ENCODE measurements at regions not wholly inside any gene's neighbourhood (a gene's known extent, or its start where the extent isn't known, plus 50 kb on each side); places are given as distances from the start of the nearest gene placed in this dataset.

DNA sequence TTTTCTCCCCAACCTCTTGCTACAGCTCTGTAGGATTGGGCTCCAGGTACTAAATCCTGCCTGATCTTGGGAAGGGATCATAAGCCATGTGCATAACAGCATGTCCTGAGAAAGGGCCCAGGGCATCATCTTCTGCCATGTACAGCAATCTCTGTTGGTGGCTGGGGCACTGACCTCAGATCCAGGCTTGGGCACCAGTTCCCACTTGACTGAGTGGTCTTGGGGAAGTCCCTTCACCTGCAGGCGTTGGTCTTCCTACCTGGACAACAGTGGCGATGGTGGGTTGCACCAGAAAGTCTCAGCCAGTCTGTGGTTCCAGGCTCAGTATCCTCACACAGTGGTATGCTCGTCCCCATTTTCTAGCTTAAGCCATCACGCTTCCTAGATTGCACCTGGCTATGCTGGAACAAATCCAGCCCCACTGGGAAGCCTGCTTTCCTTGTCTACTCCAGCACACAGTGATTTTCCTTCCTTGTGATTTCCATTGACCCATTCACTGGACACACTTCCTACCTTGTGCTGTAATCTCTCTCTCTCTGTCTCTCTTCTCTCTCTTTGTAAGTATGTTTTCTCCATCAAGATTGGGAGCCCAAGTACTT, 121.7 kb upstream of the PITX1 start:
- no peak for DNase-seq
- no peaks in the 10 kb centered on the region for H3K36me3 ChIP-seq (ENCODE audit: control insufficient read depth in 1 of 2, insufficient read depth in 2 of 2, low read length in 2 of 2)
- no peaks in the 10 kb centered on the region for H3K27me3 ChIP-seq (ENCODE audit: insufficient read depth, low read length)
- no peak overlapping the region for H2AFZ ChIP-seq (ENCODE audit: insufficient read depth, low read length, poor library complexity)
- H3K4me1 ChIP-seq (ENCODE audit: control insufficient read depth in 1 of 2, insufficient read depth in 2 of 2, low read length in 2 of 2): no peaks in the 10 kb centered on the region
- H3K4me3 ChIP-seq (ENCODE audit: low read depth, low read length): no peak overlapping the region
- no peak overlapping the region for H3K9ac ChIP-seq (ENCODE audit: low read length)
- H4K91ac ChIP-seq (ENCODE audit: low read depth, low read length): no peak overlapping the region
- no peak overlapping the region for H3K4ac ChIP-seq (ENCODE audit: low read depth, low read length)
- no peaks in the 10 kb centered on the region for H3K79me1 ChIP-seq (ENCODE audit: low read length)
- H2BK5ac ChIP-seq (ENCODE audit: low read depth, low read length, poor library complexity): no peak overlapping the region
- no peaks in the 10 kb centered on the region for H3K79me2 ChIP-seq (ENCODE audit: control insufficient read depth, insufficient read depth, low read length, poor library complexity)
- no peak overlapping the region for H2AK5ac ChIP-seq (ENCODE audit: low read length)
- H3K9me3 ChIP-seq (ENCODE audit: insufficient read depth, low read depth, low read length): peaks cover 6% of the 10 kb centered on the region
- no CpG with 5 or more reads among the region's 4 CpGs for WGBS (ENCODE audit: extremely low coverage, insufficient coverage, insufficient read length)
- no peak overlapping the region for H2BK120ac ChIP-seq (ENCODE audit: insufficient read depth, low read length, poor library complexity)
- H2BK12ac ChIP-seq (ENCODE audit: low read length): no peak overlapping the region
- H3K27ac ChIP-seq (ENCODE audit: low read depth, low read length): no peak overlapping the region
- H4K12ac ChIP-seq (ENCODE audit: low read depth, low read length): no peak overlapping the region
- H4K8ac ChIP-seq (ENCODE audit: low read depth, low read length): no peak overlapping the region
- H3K14ac ChIP-seq (ENCODE audit: low read length): no peak overlapping the region
- no peak overlapping the region for H3K18ac ChIP-seq (ENCODE audit: low read length)
- no peak overlapping the region for H3K4me2 ChIP-seq (ENCODE audit: low read length)
- no peak overlapping the region for H3K23ac ChIP-seq (ENCODE audit: low read length)

DNA sequence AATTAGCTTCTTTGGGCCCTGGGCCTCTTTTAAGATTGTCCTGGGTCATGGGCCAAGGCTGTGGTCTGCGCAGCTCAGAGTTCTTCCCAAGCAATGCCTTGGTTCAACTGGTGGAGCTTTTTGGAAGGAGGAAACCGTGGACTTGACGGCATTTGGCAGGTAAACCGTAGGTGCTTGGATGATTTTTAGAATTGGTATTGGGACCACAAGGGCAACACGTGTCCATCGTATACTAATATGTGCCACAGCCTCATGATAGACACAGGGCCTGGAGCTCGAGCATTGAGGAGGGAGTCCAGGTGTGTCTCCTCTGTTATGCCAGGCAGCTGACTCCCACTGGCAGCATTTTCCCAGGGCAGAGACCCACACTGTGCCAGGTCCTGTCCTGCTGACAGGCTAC, 120.9 kb upstream of the PITX1 start:
- Histone ChIP-seq H3K79me1 (ENCODE audit: low read length) (no peaks in the 10 kb centered on the region), H3K79me2 (ENCODE audit: control insufficient read depth, insufficient read depth, low read length, poor library complexity) (no peaks in the 10 kb centered on the region), H3K36me3 (ENCODE audit: control insufficient read depth in 1 of 2, insufficient read depth in 2 of 2, low read length in 2 of 2) (no peaks in the 10 kb centered on the region), H2BK5ac (ENCODE audit: low read depth, low read length, poor library complexity) (no peak overlapping the region), H3K27me3 (ENCODE audit: insufficient read depth, low read length) (no peaks in the 10 kb centered on the region), H4K8ac (ENCODE audit: low read depth, low read length) (no peak overlapping the region), H3K9me3 (ENCODE audit: insufficient read depth, low read depth, low read length) (peaks cover 6% of the 10 kb centered on the region), H3K14ac (ENCODE audit: low read length) (no peak overlapping the region), H3K4me1 (ENCODE audit: control insufficient read depth in 1 of 2, insufficient read depth in 2 of 2, low read length in 2 of 2) (no peaks in the 10 kb centered on the region), H2AK5ac (ENCODE audit: low read length) (no peak overlapping the region), H2BK12ac (ENCODE audit: low read length) (no peak overlapping the region), H2AFZ (ENCODE audit: insufficient read depth, low read length, poor library complexity) (no peak overlapping the region), H3K4me3 (ENCODE audit: low read depth, low read length) (no peak overlapping the region), H2BK120ac (ENCODE audit: insufficient read depth, low read length, poor library complexity) (no peak overlapping the region), H3K4me2 (ENCODE audit: low read length) (no peak overlapping the region), H4K12ac (ENCODE audit: low read depth, low read length) (no peak overlapping the region), H3K9ac (ENCODE audit: low read length) (peak overlapping the region; percentile 15), H4K91ac (ENCODE audit: low read depth, low read length) (no peak overlapping the region), H3K27ac (ENCODE audit: low read depth, low read length) (no peak overlapping the region), H3K23ac (ENCODE audit: low read length) (no peak overlapping the region), H3K18ac (ENCODE audit: low read length) (no peak overlapping the region), H3K4ac (ENCODE audit: low read depth, low read length) (no peak overlapping the region)
- no peak for DNase-seq
- WGBS (ENCODE audit: extremely low coverage, insufficient coverage, insufficient read length): no CpG with 5 or more reads among the region's 7 CpGs

GRCh38 chr5:135154197-135154596, 120.2 kb upstream of the PITX1 start:
- Histone ChIP-seq H3K4me2 (ENCODE audit: low read length) (no peak overlapping the region), H4K8ac (ENCODE audit: low read depth, low read length) (no peak overlapping the region), H3K4me1 (ENCODE audit: control insufficient read depth in 1 of 2, insufficient read depth in 2 of 2, low read length in 2 of 2) (no peaks in the 10 kb centered on the region), H3K79me1 (ENCODE audit: low read length) (no peaks in the 10 kb centered on the region), H2AK5ac (ENCODE audit: low read length) (no peak overlapping the region), H3K79me2 (ENCODE audit: control insufficient read depth, insufficient read depth, low read length, poor library complexity) (no peaks in the 10 kb centered on the region), H3K23ac (ENCODE audit: low read length) (no peak overlapping the region), H2AFZ (ENCODE audit: insufficient read depth, low read length, poor library complexity) (no peak overlapping the region), H2BK120ac (ENCODE audit: insufficient read depth, low read length, poor library complexity) (no peak overlapping the region), H3K36me3 (ENCODE audit: control insufficient read depth in 1 of 2, insufficient read depth in 2 of 2, low read length in 2 of 2) (no peaks in the 10 kb centered on the region), H2BK5ac (ENCODE audit: low read depth, low read length, poor library complexity) (no peak overlapping the region), H3K9me3 (ENCODE audit: insufficient read depth, low read depth, low read length) (peaks cover 7% of the 10 kb centered on the region), H3K27me3 (ENCODE audit: insufficient read depth, low read length) (no peaks in the 10 kb centered on the region), H3K18ac (ENCODE audit: low read length) (no peak overlapping the region), H3K4ac (ENCODE audit: low read depth, low read length) (no peak overlapping the region), H3K27ac (ENCODE audit: low read depth, low read length) (no peak overlapping the region), H2BK12ac (ENCODE audit: low read length) (no peak overlapping the region), H3K4me3 (ENCODE audit: low read depth, low read length) (no peak overlapping the region), H3K14ac (ENCODE audit: low read length) (no peak overlapping the region), H4K91ac (ENCODE audit: low read depth, low read length) (no peak overlapping the region), H3K9ac (ENCODE audit: low read length) (no peak overlapping the region), H4K12ac (ENCODE audit: low read depth, low read length) (no peak overlapping the region)
- peak; percentile 37 to 60 for DNase-seq
- no CpG with 5 or more reads among the region's 8 CpGs for WGBS (ENCODE audit: extremely low coverage, insufficient coverage, insufficient read length)

DNA sequence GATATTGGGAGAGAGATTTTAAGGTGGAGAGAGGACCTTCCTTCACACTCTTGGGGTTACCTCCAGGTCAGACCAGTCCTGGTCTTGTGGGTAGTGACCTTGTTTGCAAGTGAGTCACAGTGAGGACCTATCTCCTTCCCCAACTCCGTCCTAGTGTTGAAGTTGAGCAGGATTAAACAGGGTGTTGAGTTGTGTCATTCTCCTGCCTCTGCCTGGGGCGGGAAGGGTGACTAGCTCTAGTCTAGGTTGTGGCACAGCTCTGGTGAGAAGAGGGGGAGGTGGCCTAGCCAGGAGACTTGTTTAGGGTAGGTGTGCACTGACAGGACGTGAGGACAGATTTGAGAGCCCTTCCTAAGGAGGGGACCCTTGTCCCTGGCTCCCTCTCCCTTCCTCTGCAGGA, 119.6 kb upstream of the PITX1 start:
- no peak overlapping the region for H3K9ac ChIP-seq (ENCODE audit: low read length)
- H3K27me3 ChIP-seq (ENCODE audit: insufficient read depth, low read length): no peaks in the 10 kb centered on the region
- H3K18ac ChIP-seq (ENCODE audit: low read length): no peak overlapping the region
- no peaks in the 10 kb centered on the region for H3K79me2 ChIP-seq (ENCODE audit: control insufficient read depth, insufficient read depth, low read length, poor library complexity)
- no peaks in the 10 kb centered on the region for H3K36me3 ChIP-seq (ENCODE audit: control insufficient read depth in 1 of 2, insufficient read depth in 2 of 2, low read length in 2 of 2)
- no peaks in the 10 kb centered on the region for H3K4me1 ChIP-seq (ENCODE audit: control insufficient read depth in 1 of 2, insufficient read depth in 2 of 2, low read length in 2 of 2)
- H4K8ac ChIP-seq (ENCODE audit: low read depth, low read length): no peak overlapping the region
- no peak overlapping the region for H4K12ac ChIP-seq (ENCODE audit: low read depth, low read length)
- no peak overlapping the region for H3K4me3 ChIP-seq (ENCODE audit: low read depth, low read length)
- no peak overlapping the region for H2BK5ac ChIP-seq (ENCODE audit: low read depth, low read length, poor library complexity)
- WGBS (ENCODE audit: extremely low coverage, insufficient coverage, insufficient read length): no CpG with 5 or more reads among the region's 3 CpGs
- H2AK5ac ChIP-seq (ENCODE audit: low read length): no peak overlapping the region
- H3K79me1 ChIP-seq (ENCODE audit: low read length): no peaks in the 10 kb centered on the region
- H3K14ac ChIP-seq (ENCODE audit: low read length): no peak overlapping the region
- no peak overlapping the region for H4K91ac ChIP-seq (ENCODE audit: low read depth, low read length)
- no peak overlapping the region for H2BK120ac ChIP-seq (ENCODE audit: insufficient read depth, low read length, poor library complexity)
- no peak overlapping the region for H3K27ac ChIP-seq (ENCODE audit: low read depth, low read length)
- H3K4me2 ChIP-seq (ENCODE audit: low read length): no peak overlapping the region
- no peak for DNase-seq
- no peak overlapping the region for H3K23ac ChIP-seq (ENCODE audit: low read length)
- H3K9me3 ChIP-seq (ENCODE audit: insufficient read depth, low read depth, low read length): peaks cover 10% of the 10 kb centered on the region
- H3K4ac ChIP-seq (ENCODE audit: low read depth, low read length): no peak overlapping the region
- H2BK12ac ChIP-seq (ENCODE audit: low read length): no peak overlapping the region
- H2AFZ ChIP-seq (ENCODE audit: insufficient read depth, low read length, poor library complexity): no peak overlapping the region
